ENCODE measurements at regions not wholly inside any gene's neighbourhood (a gene's known extent, or its start where the extent isn't known, plus 50 kb on each side); places are given as distances from the start of the nearest gene placed in this dataset.

GRCh38 chr3:166570102-166570501, 732.9 kb upstream of the BCHE start:
- no peaks in the 10 kb centered on the region for H3K36me3 ChIP-seq (replicated peaks in 1 of 2; ENCODE audit: control insufficient read depth in 2 of 2, insufficient read depth in 2 of 2, low read length in 2 of 2)
- H2BK5ac ChIP-seq (ENCODE audit: low read length) = no peak overlapping the region
- no peak overlapping the region for H3K9ac ChIP-seq (ENCODE audit: low read depth, low read length, poor library complexity)
- H3K4ac ChIP-seq (ENCODE audit: low read length) = no peak overlapping the region
- no peaks in the 10 kb centered on the region for H3K27me3 ChIP-seq (ENCODE audit: control insufficient read depth in 3 of 3, insufficient read depth in 3 of 3, low read depth in 1 of 3, low read length in 3 of 3)
- H3K9me3 ChIP-seq (replicated peaks in 1 of 2; ENCODE audit: control insufficient read depth in 2 of 2, insufficient read depth in 1 of 2, low read depth in 1 of 2, low read length in 2 of 2) = no peaks in the 10 kb centered on the region
- H4K91ac ChIP-seq (ENCODE audit: low read depth, low read length, poor library complexity) = no peak overlapping the region
- H3K79me1 ChIP-seq (ENCODE audit: low read depth, low read length) = no peaks in the 10 kb centered on the region
- H3K4me2 ChIP-seq (ENCODE audit: insufficient read depth, low read length, poor library complexity, severe bottlenecking) = no peak overlapping the region
- no peaks in the 10 kb centered on the region for H3K4me1 ChIP-seq (ENCODE audit: control insufficient read depth in 2 of 2, insufficient read depth in 1 of 2, low read depth in 1 of 2, low read length in 2 of 2)
- no peak for DNase-seq (ENCODE audit: low spot score)
- no peak overlapping the region for H2BK120ac ChIP-seq (ENCODE audit: low read depth, low read length)
- H2BK12ac ChIP-seq (ENCODE audit: low read length) = no peak overlapping the region
- H2AK5ac ChIP-seq (ENCODE audit: low read depth, low read length) = no peak overlapping the region
- H3K27ac ChIP-seq (replicated peaks; ENCODE audit: low read length) = no peak overlapping the region
- no peak overlapping the region for H3K4me3 ChIP-seq (ENCODE audit: low read length in 2 of 2)
- no peak overlapping the region for H4K8ac ChIP-seq (ENCODE audit: low read depth, low read length)
- H3K14ac ChIP-seq (ENCODE audit: low read length) = no peak overlapping the region
- H3K23ac ChIP-seq (ENCODE audit: low read depth, low read length, poor library complexity) = no peak overlapping the region
- no peak overlapping the region for H3K18ac ChIP-seq (ENCODE audit: low read length)
- H2BK15ac ChIP-seq (ENCODE audit: low read length) = no peak overlapping the region
- H2AFZ ChIP-seq (ENCODE audit: low read length) = no peak overlapping the region

- Histone ChIP-seq H3K4me2 (ENCODE audit: insufficient read depth, low read length, poor library complexity, severe bottlenecking) (no peak overlapping the region), H3K14ac (ENCODE audit: low read length) (no peak overlapping the region), H3K27me3 (ENCODE audit: control insufficient read depth in 3 of 3, insufficient read depth in 3 of 3, low read depth in 1 of 3, low read length in 3 of 3) (no peaks in the 10 kb centered on the region), H3K4me1 (ENCODE audit: control insufficient read depth in 2 of 2, insufficient read depth in 1 of 2, low read depth in 1 of 2, low read length in 2 of 2) (no peaks in the 10 kb centered on the region), H2AK5ac (ENCODE audit: low read depth, low read length) (no peak overlapping the region), H4K91ac (ENCODE audit: low read depth, low read length, poor library complexity) (no peak overlapping the region), H3K9ac (ENCODE audit: low read depth, low read length, poor library complexity) (no peak overlapping the region), H3K4ac (ENCODE audit: low read length) (no peak overlapping the region), H2BK5ac (ENCODE audit: low read length) (no peak overlapping the region), H4K8ac (ENCODE audit: low read depth, low read length) (no peak overlapping the region), H2BK15ac (ENCODE audit: low read length) (no peak overlapping the region), H3K79me1 (ENCODE audit: low read depth, low read length) (no peaks in the 10 kb centered on the region), H2BK120ac (ENCODE audit: low read depth, low read length) (no peak overlapping the region), H3K4me3 (ENCODE audit: low read length in 2 of 2) (no peak overlapping the region), H3K9me3 (replicated peaks in 1 of 2; ENCODE audit: control insufficient read depth in 2 of 2, insufficient read depth in 1 of 2, low read depth in 1 of 2, low read length in 2 of 2) (no peaks in the 10 kb centered on the region), H3K27ac (replicated peaks; ENCODE audit: low read length) (no peak overlapping the region), H2AFZ (ENCODE audit: low read length) (no peak overlapping the region), H3K23ac (ENCODE audit: low read depth, low read length, poor library complexity) (no peak overlapping the region), H2BK12ac (ENCODE audit: low read length) (no peak overlapping the region), H3K18ac (ENCODE audit: low read length) (no peak overlapping the region), H3K36me3 (replicated peaks in 1 of 2; ENCODE audit: control insufficient read depth in 2 of 2, insufficient read depth in 2 of 2, low read length in 2 of 2) (no peaks in the 10 kb centered on the region)
- DNase-seq (ENCODE audit: low spot score) = no peak
Measured at GRCh38 chr3:166569589-166569988, 732.4 kb upstream of the BCHE start.

DNA sequence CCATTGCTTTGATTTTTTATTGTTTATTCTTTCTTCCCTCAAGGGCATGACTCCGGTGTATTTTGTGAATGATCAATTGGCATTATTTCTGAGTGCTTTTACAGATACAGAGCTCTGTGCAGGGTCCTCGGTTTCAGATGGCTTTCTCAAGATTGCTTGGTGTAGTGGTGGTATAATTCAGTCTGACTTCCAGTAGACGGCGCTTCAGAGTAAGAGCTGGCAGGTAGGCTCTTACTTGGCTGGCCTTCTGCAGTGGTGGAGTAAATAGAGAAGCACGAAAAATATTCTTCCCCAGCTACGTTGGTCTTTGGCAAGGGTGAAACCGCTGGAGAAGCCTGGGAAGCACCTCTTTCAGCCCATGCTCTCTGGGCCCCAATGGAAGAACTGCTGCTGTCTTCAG, 723.0 kb upstream of the BCHE start:
- H4K8ac ChIP-seq (ENCODE audit: low read depth, low read length) = no peak overlapping the region
- no peak overlapping the region for H3K4me3 ChIP-seq (ENCODE audit: low read length in 2 of 2)
- no peak overlapping the region for H3K27ac ChIP-seq (replicated peaks; ENCODE audit: low read length)
- no peaks in the 10 kb centered on the region for H3K9me3 ChIP-seq (replicated peaks in 1 of 2; ENCODE audit: control insufficient read depth in 2 of 2, insufficient read depth in 1 of 2, low read depth in 1 of 2, low read length in 2 of 2)
- H3K23ac ChIP-seq (ENCODE audit: low read depth, low read length, poor library complexity) = no peak overlapping the region
- no peak overlapping the region for H3K4ac ChIP-seq (ENCODE audit: low read length)
- H3K18ac ChIP-seq (ENCODE audit: low read length) = no peak overlapping the region
- DNase-seq (ENCODE audit: low spot score) = no peak
- H2BK120ac ChIP-seq (ENCODE audit: low read depth, low read length) = no peak overlapping the region
- no peaks in the 10 kb centered on the region for H3K27me3 ChIP-seq (ENCODE audit: control insufficient read depth in 3 of 3, insufficient read depth in 3 of 3, low read depth in 1 of 3, low read length in 3 of 3)
- H3K4me2 ChIP-seq (ENCODE audit: insufficient read depth, low read length, poor library complexity, severe bottlenecking) = no peak overlapping the region
- no peaks in the 10 kb centered on the region for H3K36me3 ChIP-seq (replicated peaks in 1 of 2; ENCODE audit: control insufficient read depth in 2 of 2, insufficient read depth in 2 of 2, low read length in 2 of 2)
- no peak overlapping the region for H2BK12ac ChIP-seq (ENCODE audit: low read length)
- H3K4me1 ChIP-seq (ENCODE audit: control insufficient read depth in 2 of 2, insufficient read depth in 1 of 2, low read depth in 1 of 2, low read length in 2 of 2) = no peaks in the 10 kb centered on the region
- H2AFZ ChIP-seq (ENCODE audit: low read length) = no peak overlapping the region
- WGBS, 2 donors (ENCODE audit: extremely low coverage in 2 of 2, insufficient read length in 2 of 2, insufficient replicate concordance in 1 of 2) = no CpG with 5 or more reads among the region's 7 CpGs
- H3K79me1 ChIP-seq (ENCODE audit: low read depth, low read length) = no peaks in the 10 kb centered on the region
- no peak overlapping the region for H4K91ac ChIP-seq (ENCODE audit: low read depth, low read length, poor library complexity)
- no peak overlapping the region for H3K9ac ChIP-seq (ENCODE audit: low read depth, low read length, poor library complexity)
- H2BK15ac ChIP-seq (ENCODE audit: low read length) = no peak overlapping the region
- no peak overlapping the region for H2AK5ac ChIP-seq (ENCODE audit: low read depth, low read length)
- no peak overlapping the region for H3K14ac ChIP-seq (ENCODE audit: low read length)
- no peak overlapping the region for H2BK5ac ChIP-seq (ENCODE audit: low read length)

GRCh38 chr3:166556955-166557354, 719.7 kb upstream of the BCHE start:
- Histone ChIP-seq H2BK5ac (ENCODE audit: low read length) (no peak overlapping the region), H3K4me1 (ENCODE audit: control insufficient read depth in 2 of 2, insufficient read depth in 1 of 2, low read depth in 1 of 2, low read length in 2 of 2) (no peaks in the 10 kb centered on the region), H3K4me2 (ENCODE audit: insufficient read depth, low read length, poor library complexity, severe bottlenecking) (no peak overlapping the region), H3K36me3 (replicated peaks in 1 of 2; ENCODE audit: control insufficient read depth in 2 of 2, insufficient read depth in 2 of 2, low read length in 2 of 2) (no peaks in the 10 kb centered on the region), H3K4me3 (ENCODE audit: low read length in 2 of 2) (no peak overlapping the region), H2BK120ac (ENCODE audit: low read depth, low read length) (no peak overlapping the region), H3K27me3 (ENCODE audit: control insufficient read depth in 3 of 3, insufficient read depth in 3 of 3, low read depth in 1 of 3, low read length in 3 of 3) (no peaks in the 10 kb centered on the region), H3K9me3 (replicated peaks in 1 of 2; ENCODE audit: control insufficient read depth in 2 of 2, insufficient read depth in 1 of 2, low read depth in 1 of 2, low read length in 2 of 2) (no peaks in the 10 kb centered on the region), H3K4ac (ENCODE audit: low read length) (no peak overlapping the region), H3K18ac (ENCODE audit: low read length) (no peak overlapping the region), H3K79me1 (ENCODE audit: low read depth, low read length) (no peaks in the 10 kb centered on the region), H4K91ac (ENCODE audit: low read depth, low read length, poor library complexity) (no peak overlapping the region), H3K23ac (ENCODE audit: low read depth, low read length, poor library complexity) (no peak overlapping the region), H2AFZ (ENCODE audit: low read length) (no peak overlapping the region), H2BK12ac (ENCODE audit: low read length) (no peak overlapping the region), H3K27ac (replicated peaks; ENCODE audit: low read length) (no peak overlapping the region), H4K8ac (ENCODE audit: low read depth, low read length) (no peak overlapping the region), H3K14ac (ENCODE audit: low read length) (no peak overlapping the region), H2BK15ac (ENCODE audit: low read length) (no peak overlapping the region), H2AK5ac (ENCODE audit: low read depth, low read length) (no peak overlapping the region), H3K9ac (ENCODE audit: low read depth, low read length, poor library complexity) (no peak overlapping the region)
- WGBS, 2 donors (ENCODE audit: extremely low coverage in 2 of 2, insufficient read length in 2 of 2, insufficient replicate concordance in 1 of 2) = no CpG with 5 or more reads among the region's 3 CpGs
- no peak for DNase-seq (ENCODE audit: low spot score)
